Astrocyte of the cerebellum (primary cell): ENCODE measurements at regions not wholly inside any gene's neighbourhood (a gene's known extent, or its start where the extent isn't known, plus 50 kb on each side); places are given as distances from the start of the nearest gene placed in this dataset.

Experiments
- DNase-seq: peaks from one replicate; pipeline ENCODE4 v3.0.0-alpha.2; 2011; ENCODE audit warnings: low read depth
- H3K4me3 ChIP-seq: 2 replicates; pipeline ENCODE4 v1.5.1; 2011; ENCODE audit warnings: mild to moderate bottlenecking, low read depth, low read length, moderate library complexity
- in situ Hi-C: cut with HindIII; loops from 2 replicates; pipeline ENCODE4 v1.10.0; 2017; ENCODE audit warnings: low sequenced_read_pairs
- TF ChIP-seq, protein P1 (sequence below): IDR thresholded peaks from 2 replicates; pipeline ENCODE4 v1.5.1; 2012; ENCODE audit warnings: low read length, low read depth, moderate library complexity, mild to moderate bottlenecking; ENCODE audit errors: missing control alignments

DNA sequence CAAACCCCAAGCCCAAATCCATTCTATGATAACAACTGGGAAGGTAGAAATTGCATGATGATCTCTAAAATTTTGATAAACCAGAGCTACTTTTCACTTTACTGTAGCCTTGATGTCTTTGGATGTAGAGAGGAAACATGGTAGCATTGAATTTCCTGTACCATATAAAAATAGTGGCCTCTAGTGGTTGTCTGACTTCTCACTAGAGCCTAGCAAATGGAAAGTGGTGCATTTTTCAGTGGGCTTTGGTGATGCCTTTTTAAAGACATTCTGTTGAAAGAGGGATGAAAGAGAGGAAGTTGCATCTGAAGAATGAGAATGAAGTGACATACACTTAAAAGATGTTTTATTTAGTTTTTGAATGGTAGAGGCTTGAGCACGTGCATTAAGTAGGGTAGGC is 662.2 kb downstream of the XIRP2 start:
- peak; percentile 3 for DNase-seq

GRCh38 chr2:167548396-167548795 is 660.1 kb downstream of the XIRP2 start:
- no peak overlapping the region for H3K4me3 ChIP-seq
- in situ Hi-C loops, result no loop called here
- DNase-seq, result no peak
- TF ChIP-seq, protein P1, sequence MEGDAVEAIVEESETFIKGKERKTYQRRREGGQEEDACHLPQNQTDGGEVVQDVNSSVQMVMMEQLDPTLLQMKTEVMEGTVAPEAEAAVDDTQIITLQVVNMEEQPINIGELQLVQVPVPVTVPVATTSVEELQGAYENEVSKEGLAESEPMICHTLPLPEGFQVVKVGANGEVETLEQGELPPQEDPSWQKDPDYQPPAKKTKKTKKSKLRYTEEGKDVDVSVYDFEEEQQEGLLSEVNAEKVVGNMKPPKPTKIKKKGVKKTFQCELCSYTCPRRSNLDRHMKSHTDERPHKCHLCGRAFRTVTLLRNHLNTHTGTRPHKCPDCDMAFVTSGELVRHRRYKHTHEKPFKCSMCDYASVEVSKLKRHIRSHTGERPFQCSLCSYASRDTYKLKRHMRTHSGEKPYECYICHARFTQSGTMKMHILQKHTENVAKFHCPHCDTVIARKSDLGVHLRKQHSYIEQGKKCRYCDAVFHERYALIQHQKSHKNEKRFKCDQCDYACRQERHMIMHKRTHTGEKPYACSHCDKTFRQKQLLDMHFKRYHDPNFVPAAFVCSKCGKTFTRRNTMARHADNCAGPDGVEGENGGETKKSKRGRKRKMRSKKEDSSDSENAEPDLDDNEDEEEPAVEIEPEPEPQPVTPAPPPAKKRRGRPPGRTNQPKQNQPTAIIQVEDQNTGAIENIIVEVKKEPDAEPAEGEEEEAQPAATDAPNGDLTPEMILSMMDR, result no peak

More for the DNA sequence above, 662.2 kb downstream of the XIRP2 start:
- in situ Hi-C loops, result no loop called here
- no peak overlapping the region for H3K4me3 ChIP-seq
- TF ChIP-seq, protein P1, result peak; percentile 62

- TF ChIP-seq, protein P1, result no peak
- in situ Hi-C loops, result no loop called here
- DNase-seq, result no peak
These were observed 656.3 kb downstream of the XIRP2 start for GRCh38 chr2:167544602-167545001.

DNA sequence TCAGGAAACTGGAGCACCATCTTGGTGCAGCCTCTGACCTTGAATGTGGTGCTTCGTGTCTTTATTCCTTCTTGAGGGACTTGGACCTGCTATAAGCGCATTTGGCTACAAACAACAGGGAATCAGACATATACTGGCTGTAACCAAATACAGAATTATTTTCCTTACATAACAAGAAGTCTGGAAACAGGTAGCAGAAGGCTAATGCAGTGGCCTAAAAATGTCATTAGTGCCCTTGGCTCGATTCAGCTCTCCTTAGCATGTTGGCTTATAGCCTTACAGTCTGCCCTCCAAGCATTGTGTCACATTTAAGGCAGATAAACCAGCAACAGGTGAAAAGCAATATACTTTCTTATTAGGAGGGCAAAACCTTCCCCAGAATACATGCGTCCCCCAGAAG is 655.4 kb downstream of the XIRP2 start:
- H3K4me3 ChIP-seq, result no peak overlapping the region
- TF ChIP-seq, protein P1, result no peak
- no peak for DNase-seq
- in situ Hi-C loops, result no loop called here

More at GRCh38 chr2:167544602-167545001, 656.3 kb downstream of the XIRP2 start:
- no peak overlapping the region for H3K4me3 ChIP-seq

- no peak overlapping the region for H3K4me3 ChIP-seq
- no peak for DNase-seq
- TF ChIP-seq, protein P1, result no peak
- in situ Hi-C loops, result no loop called here
These were observed 649.5 kb downstream of the XIRP2 start for GRCh38 chr2:167537743-167538142.

DNA sequence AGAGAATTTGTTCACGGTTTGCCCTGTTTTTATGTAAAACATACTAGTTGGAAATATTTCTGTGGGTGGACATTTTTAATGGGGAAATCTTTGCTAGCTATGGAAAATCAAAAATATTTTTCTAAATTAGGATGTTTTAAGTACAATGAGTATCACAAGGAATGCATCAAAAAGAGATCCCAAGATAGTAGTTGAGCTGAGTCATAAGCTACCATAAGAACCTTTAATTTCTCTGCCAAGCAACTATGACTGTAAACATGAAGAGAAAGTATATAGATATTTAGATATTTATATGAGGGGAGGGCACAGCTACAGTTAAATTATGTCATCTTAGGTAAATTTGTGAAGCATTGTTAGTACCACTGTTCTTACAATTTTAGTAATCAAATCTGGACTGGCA is 646.2 kb downstream of the XIRP2 start:
- no peak overlapping the region for H3K4me3 ChIP-seq
- in situ Hi-C loops, result no loop called here
- TF ChIP-seq, protein P1, result no peak
- no peak for DNase-seq

GRCh38 chr2:167524786-167525185 is 636.5 kb downstream of the XIRP2 start:
- TF ChIP-seq, protein P1, result no peak
- no peak overlapping the region for H3K4me3 ChIP-seq
- in situ Hi-C loops, result no loop called here
- no peak for DNase-seq
